ENCODE measurements at regions not wholly inside any gene's neighbourhood (a gene's known extent, or its start where the extent isn't known, plus 50 kb on each side); places are given as distances from the start of the nearest gene placed in this dataset.

- Mint-ChIP-seq H3K27ac (no peak overlapping the region), H3K36me3 (no peaks in the 10 kb centered on the region), H3K9me3 (ENCODE audit: low read depth) (no peaks in the 10 kb centered on the region), H3K4me1 (ENCODE audit: low read depth) (no peaks in the 10 kb centered on the region), H3K27me3 (no peaks in the 10 kb centered on the region), H3K4me3 (no peak overlapping the region)
These were observed 1020.6 kb downstream of the SLC16A7 start for GRCh38 chr12:60616400-60616799.

GRCh38 chr12:60630796-60631195, 1035.0 kb downstream of the SLC16A7 start:
- H3K4me3 Mint-ChIP-seq = no peak overlapping the region
- H3K36me3 Mint-ChIP-seq = no peaks in the 10 kb centered on the region
- no peaks in the 10 kb centered on the region for H3K4me1 Mint-ChIP-seq (ENCODE audit: low read depth)
- H3K27me3 Mint-ChIP-seq = no peaks in the 10 kb centered on the region
- no peak overlapping the region for H3K27ac Mint-ChIP-seq
- peaks cover 2% of the 10 kb centered on the region for H3K9me3 Mint-ChIP-seq (ENCODE audit: low read depth)

GRCh38 chr12:60644076-60644475, 1048.2 kb downstream of the SLC16A7 start:
- Mint-ChIP-seq H3K9me3 (ENCODE audit: low read depth) (peaks cover 4% of the 10 kb centered on the region), H3K4me3 (no peak overlapping the region), H3K36me3 (no peaks in the 10 kb centered on the region), H3K4me1 (ENCODE audit: low read depth) (no peaks in the 10 kb centered on the region), H3K27me3 (no peaks in the 10 kb centered on the region), H3K27ac (no peak overlapping the region)

- Mint-ChIP-seq H3K36me3 (no peaks in the 10 kb centered on the region), H3K27ac (no peak overlapping the region), H3K4me3 (no peak overlapping the region), H3K9me3 (ENCODE audit: low read depth) (peaks cover 13% of the 10 kb centered on the region), H3K27me3 (no peaks in the 10 kb centered on the region), H3K4me1 (ENCODE audit: low read depth) (no peaks in the 10 kb centered on the region)
These were observed 1071.1 kb downstream of the SLC16A7 start for GRCh38 chr12:60666895-60667294.

- H3K27ac Mint-ChIP-seq = no peak overlapping the region
- H3K4me1 Mint-ChIP-seq (ENCODE audit: low read depth) = no peaks in the 10 kb centered on the region
These were observed 1077.1 kb downstream of the SLC16A7 start for GRCh38 chr12:60672949-60673348.

GRCh38 chr12:60684988-60685655, 1089.3 kb downstream of the SLC16A7 start:
- no peaks in the 10 kb centered on the region for H3K27me3 Mint-ChIP-seq
- no peak overlapping the region for H3K27ac Mint-ChIP-seq
- H3K4me1 Mint-ChIP-seq (ENCODE audit: low read depth) = no peaks in the 10 kb centered on the region
- H3K9me3 Mint-ChIP-seq (ENCODE audit: low read depth) = peaks cover 4% of the 10 kb centered on the region
- no peaks in the 10 kb centered on the region for H3K36me3 Mint-ChIP-seq
- no peak overlapping the region for H3K4me3 Mint-ChIP-seq

More at GRCh38 chr12:60672949-60673348, 1077.1 kb downstream of the SLC16A7 start:
- H3K4me3 Mint-ChIP-seq = no peak overlapping the region
- H3K36me3 Mint-ChIP-seq = no peaks in the 10 kb centered on the region
- peaks cover 10% of the 10 kb centered on the region for H3K9me3 Mint-ChIP-seq (ENCODE audit: low read depth)
- no peaks in the 10 kb centered on the region for H3K27me3 Mint-ChIP-seq

- Mint-ChIP-seq H3K9me3 (ENCODE audit: low read depth) (no peaks in the 10 kb centered on the region), H3K27me3 (no peaks in the 10 kb centered on the region), H3K4me3 (no peak overlapping the region), H3K4me1 (ENCODE audit: low read depth) (no peaks in the 10 kb centered on the region), H3K27ac (no peak overlapping the region), H3K36me3 (no peaks in the 10 kb centered on the region)
These were observed 1093.3 kb downstream of the SLC16A7 start for GRCh38 chr12:60689137-60689536.

- Mint-ChIP-seq H3K4me3 (no peak overlapping the region), H3K27ac (no peak overlapping the region), H3K36me3 (no peaks in the 10 kb centered on the region), H3K4me1 (ENCODE audit: low read depth) (no peaks in the 10 kb centered on the region), H3K9me3 (ENCODE audit: low read depth) (no peaks in the 10 kb centered on the region), H3K27me3 (no peaks in the 10 kb centered on the region)
These were observed 1097.3 kb downstream of the SLC16A7 start for GRCh38 chr12:60693019-60693626.

GRCh38 chr12:60704171-60704914, 1108.5 kb downstream of the SLC16A7 start:
- H3K36me3 Mint-ChIP-seq = no peaks in the 10 kb centered on the region
- no peaks in the 10 kb centered on the region for H3K4me1 Mint-ChIP-seq (ENCODE audit: low read depth)
- H3K9me3 Mint-ChIP-seq (ENCODE audit: low read depth) = peaks cover 12% of the 10 kb centered on the region

GRCh38 chr12:60710246-60710645, 1114.4 kb downstream of the SLC16A7 start:
- no peaks in the 10 kb centered on the region for H3K27me3 Mint-ChIP-seq
- H3K9me3 Mint-ChIP-seq (ENCODE audit: low read depth) = peaks cover 17% of the 10 kb centered on the region
- no peak overlapping the region for H3K4me3 Mint-ChIP-seq
- no peaks in the 10 kb centered on the region for H3K36me3 Mint-ChIP-seq
- no peak overlapping the region for H3K27ac Mint-ChIP-seq
- H3K4me1 Mint-ChIP-seq (ENCODE audit: low read depth) = no peaks in the 10 kb centered on the region

More at GRCh38 chr12:60704171-60704914, 1108.5 kb downstream of the SLC16A7 start:
- no peak overlapping the region for H3K4me3 Mint-ChIP-seq
- H3K27ac Mint-ChIP-seq = no peak overlapping the region
- no peaks in the 10 kb centered on the region for H3K27me3 Mint-ChIP-seq

GRCh38 chr12:60714141-60714900, 1118.5 kb downstream of the SLC16A7 start:
- Mint-ChIP-seq H3K27me3 (no peaks in the 10 kb centered on the region), H3K9me3 (ENCODE audit: low read depth) (peaks cover 5% of the 10 kb centered on the region), H3K4me1 (ENCODE audit: low read depth) (no peaks in the 10 kb centered on the region), H3K4me3 (no peak overlapping the region), H3K27ac (no peak overlapping the region), H3K36me3 (no peaks in the 10 kb centered on the region)

- Mint-ChIP-seq H3K4me1 (ENCODE audit: low read depth) (no peaks in the 10 kb centered on the region), H3K4me3 (no peak overlapping the region), H3K9me3 (ENCODE audit: low read depth) (peaks cover 6% of the 10 kb centered on the region), H3K27me3 (no peaks in the 10 kb centered on the region), H3K36me3 (no peaks in the 10 kb centered on the region), H3K27ac (no peak overlapping the region)
These were observed 1128.6 kb downstream of the SLC16A7 start for GRCh38 chr12:60724475-60724874.

- H3K4me3 Mint-ChIP-seq = no peak overlapping the region
- no peak overlapping the region for H3K27ac Mint-ChIP-seq
- H3K27me3 Mint-ChIP-seq = no peaks in the 10 kb centered on the region
- H3K9me3 Mint-ChIP-seq (ENCODE audit: low read depth) = peaks cover 6% of the 10 kb centered on the region
- no peaks in the 10 kb centered on the region for H3K4me1 Mint-ChIP-seq (ENCODE audit: low read depth)
- H3K36me3 Mint-ChIP-seq = no peaks in the 10 kb centered on the region
These were observed 1129.2 kb downstream of the SLC16A7 start for GRCh38 chr12:60724984-60725383.

GRCh38 chr12:60752589-60752988, 1156.8 kb downstream of the SLC16A7 start:
- Mint-ChIP-seq H3K4me1 (ENCODE audit: low read depth) (no peaks in the 10 kb centered on the region), H3K27ac (no peak overlapping the region), H3K36me3 (no peaks in the 10 kb centered on the region), H3K27me3 (no peaks in the 10 kb centered on the region), H3K9me3 (ENCODE audit: low read depth) (peaks cover 14% of the 10 kb centered on the region), H3K4me3 (no peak overlapping the region)

- Mint-ChIP-seq H3K36me3 (no peaks in the 10 kb centered on the region), H3K27ac (no peak overlapping the region), H3K27me3 (no peaks in the 10 kb centered on the region), H3K4me1 (ENCODE audit: low read depth) (no peaks in the 10 kb centered on the region), H3K4me3 (no peak overlapping the region), H3K9me3 (ENCODE audit: low read depth) (no peaks in the 10 kb centered on the region)
These were observed 1162.4 kb downstream of the SLC16A7 start for GRCh38 chr12:60758224-60758623.

Data from activated naive CD8-positive, alpha-beta T cell (primary cell).